ENCODE measurements at regions not wholly inside any gene's neighbourhood (a gene's known extent, or its start where the extent isn't known, plus 50 kb on each side); places are given as distances from the start of the nearest gene placed in this dataset.
"Not testable (repeated sequence)": the region's sequence is repeated elsewhere in the genome, so short reads cannot be mapped to it uniquely, and the experiment has no call there.

GRCh38 chr2:180694445-180695421 is 285.7 kb upstream of the UBE2E3 start:
- DNase-seq = no peak

DNA sequence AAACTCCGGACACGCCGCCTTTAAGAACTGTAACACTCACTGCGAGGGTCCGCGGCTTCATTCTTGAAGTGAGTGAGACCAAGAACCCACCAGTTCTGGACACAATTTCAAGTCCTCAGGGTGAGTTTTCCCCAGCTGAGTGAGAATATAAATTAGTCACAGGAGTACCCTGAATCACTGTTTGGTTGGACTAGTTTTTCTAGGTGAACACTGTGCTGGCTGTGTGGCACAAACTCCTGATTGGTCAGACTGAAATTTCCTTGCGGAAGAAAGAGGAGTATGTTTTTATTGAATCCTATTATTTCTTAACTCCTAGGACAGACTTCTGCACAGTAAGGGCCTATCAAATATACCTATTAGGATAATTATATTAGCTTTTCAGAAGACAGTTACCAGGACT is 288.1 kb upstream of the UBE2E3 start:
- DNase-seq = no peak

DNA sequence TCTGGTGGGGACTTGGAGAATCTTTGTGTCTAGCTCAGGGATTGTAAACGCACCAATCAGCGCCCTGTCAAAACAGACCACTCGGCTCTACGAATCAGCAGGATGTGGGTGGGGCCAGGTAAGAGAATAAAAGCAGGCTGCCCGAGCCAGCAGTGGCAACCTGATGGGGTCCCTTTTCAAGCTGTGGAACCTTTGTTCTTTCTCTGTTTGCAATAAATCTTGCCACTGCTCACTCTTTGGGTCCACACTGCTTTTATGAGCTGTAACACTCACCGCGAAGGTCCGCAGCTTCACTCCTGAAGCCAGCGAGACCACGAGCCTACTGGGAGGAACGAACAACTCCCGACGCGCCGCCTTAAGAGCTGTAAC is 288.6 kb upstream of the UBE2E3 start:
- not testable (repeated sequence) for DNase-seq

DNA sequence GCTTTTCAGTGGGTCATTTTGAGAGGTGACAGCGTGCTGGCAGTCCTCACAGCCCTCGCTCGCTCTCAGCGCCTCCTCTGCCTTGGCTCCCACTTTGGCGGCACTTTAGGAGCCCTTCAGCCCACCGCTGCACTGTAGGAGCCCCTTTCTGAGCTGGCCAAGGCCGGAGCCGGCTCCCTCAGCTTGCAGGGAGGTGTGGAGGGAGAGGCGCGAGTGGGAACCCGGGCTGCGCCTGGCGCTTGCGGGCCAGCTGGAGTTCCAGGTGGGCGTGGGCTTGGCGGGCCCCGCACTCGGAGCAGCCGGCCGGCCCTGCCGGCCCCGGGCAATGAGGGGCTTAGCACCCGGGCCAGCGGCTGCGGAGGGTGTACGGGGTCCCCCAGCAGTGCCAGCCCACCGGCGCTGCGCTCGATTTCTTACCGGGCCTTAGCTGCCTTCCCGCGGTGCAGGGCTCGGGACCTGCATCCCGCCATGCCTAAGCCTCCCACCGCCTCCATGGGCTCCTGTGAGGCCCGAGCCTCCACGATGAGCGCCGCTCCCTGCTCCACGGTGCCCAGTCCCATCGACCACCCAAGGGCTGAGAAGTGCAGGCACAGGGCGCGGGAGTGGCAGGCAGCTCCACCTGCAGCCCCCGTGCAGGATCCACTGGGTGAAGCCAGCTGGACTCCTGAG is 289.1 kb upstream of the UBE2E3 start:
- DNase-seq = not testable (repeated sequence)

DNA sequence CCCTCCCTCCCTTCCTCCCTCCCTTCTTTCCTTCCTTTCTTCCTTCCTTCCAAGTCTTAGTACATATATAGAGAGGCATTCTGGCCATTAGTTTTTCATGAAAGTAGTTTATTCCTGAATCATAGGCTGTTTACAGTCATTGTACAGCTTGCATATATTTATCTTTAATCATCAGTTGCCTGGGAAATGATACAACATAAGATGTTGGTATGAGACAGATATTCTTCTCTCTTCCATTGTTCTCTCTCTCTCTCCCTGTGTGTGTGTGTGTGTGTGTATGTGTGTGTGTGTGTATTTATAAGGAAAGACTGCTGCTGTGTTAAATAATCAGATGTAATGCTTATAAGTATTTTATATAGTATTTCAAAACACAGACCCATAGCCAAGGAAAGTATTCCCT is 289.8 kb upstream of the UBE2E3 start:
- no peak for DNase-seq

DNA sequence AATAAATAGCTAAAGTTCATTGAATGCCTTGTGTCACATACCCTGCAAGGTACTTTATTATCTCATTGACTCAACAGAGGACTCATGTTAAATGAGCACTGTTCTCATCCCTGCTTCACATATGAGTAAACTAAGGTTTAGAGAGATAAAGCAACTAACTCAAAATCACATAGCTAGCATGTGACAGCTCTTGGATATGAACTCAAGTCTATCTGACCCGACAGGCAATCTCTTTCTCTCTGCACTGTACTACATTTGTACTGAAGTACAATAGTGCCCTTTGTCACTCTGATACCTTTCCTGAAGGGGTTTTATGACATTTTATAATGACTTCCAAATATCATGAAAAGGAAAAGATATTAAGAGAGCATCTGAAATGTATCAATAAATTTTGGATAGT is 297.5 kb upstream of the UBE2E3 start:
- no peak for DNase-seq

DNA sequence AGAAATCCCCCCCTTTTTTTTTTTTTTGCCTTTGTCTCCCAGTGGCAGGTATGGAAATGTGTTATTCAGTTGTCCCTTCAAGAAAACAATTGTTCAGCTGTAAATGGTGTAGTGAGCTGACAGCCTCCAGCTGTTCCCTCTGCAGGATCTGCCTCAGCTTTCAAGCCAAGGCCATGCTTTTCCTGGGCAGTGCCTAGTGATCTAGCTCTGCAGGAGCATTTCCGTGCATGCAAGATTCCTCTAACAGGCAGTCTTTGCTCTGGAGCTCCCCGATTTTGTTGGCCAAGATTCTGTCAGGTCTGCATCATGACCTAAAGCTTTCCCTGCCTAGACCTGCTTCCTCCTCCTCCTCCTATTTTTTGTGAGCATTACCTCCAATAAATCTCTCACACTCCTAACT is 300.7 kb upstream of the UBE2E3 start:
- DNase-seq = no peak

GRCh38 chr2:180678625-180678972 is 301.8 kb upstream of the UBE2E3 start:
- no peak for DNase-seq

DNA sequence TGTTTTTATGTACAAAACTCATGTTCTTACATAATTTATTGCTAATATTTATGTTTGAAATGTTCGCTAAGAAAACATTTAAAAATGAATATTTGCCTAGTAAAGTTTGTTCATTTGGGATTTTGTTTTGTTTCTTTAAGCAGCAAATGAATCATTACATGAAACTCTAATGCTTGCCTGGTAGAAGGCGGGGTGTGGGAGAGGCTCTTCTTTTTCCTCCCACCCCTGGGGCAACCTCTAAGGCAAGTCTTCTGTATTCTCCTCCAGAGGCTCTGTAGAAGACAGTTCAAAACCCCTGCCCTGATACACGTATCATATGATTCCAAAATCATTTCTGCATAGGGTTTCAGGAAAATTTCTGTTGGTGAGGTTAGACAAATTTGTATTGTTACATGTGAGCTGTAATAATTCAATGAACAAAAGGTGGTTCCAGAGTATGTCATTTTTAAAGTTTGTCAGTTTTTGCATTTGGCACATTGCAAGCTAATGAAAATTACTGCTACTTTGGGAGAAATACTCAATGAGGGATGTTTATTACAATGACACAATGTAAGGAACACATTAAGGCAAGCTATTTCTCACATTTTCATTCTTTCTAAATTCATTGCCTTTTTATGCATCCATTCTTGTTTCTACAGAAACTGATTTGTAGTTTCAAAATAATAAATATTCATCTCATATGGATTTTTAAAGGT is 302.3 kb upstream of the UBE2E3 start:
- no peak for DNase-seq

GRCh38 chr2:180677200-180677599 is 303.2 kb upstream of the UBE2E3 start:
- DNase-seq = no peak

- DNase-seq = no peak
Observed at GRCh38 chr2:180676520-180677025, 303.8 kb upstream of the UBE2E3 start.

GRCh38 chr2:180675170-180675569 is 305.2 kb upstream of the UBE2E3 start:
- DNase-seq = no peak

GRCh38 chr2:180672377-180672776 is 308.0 kb upstream of the UBE2E3 start:
- no peak for DNase-seq

DNA sequence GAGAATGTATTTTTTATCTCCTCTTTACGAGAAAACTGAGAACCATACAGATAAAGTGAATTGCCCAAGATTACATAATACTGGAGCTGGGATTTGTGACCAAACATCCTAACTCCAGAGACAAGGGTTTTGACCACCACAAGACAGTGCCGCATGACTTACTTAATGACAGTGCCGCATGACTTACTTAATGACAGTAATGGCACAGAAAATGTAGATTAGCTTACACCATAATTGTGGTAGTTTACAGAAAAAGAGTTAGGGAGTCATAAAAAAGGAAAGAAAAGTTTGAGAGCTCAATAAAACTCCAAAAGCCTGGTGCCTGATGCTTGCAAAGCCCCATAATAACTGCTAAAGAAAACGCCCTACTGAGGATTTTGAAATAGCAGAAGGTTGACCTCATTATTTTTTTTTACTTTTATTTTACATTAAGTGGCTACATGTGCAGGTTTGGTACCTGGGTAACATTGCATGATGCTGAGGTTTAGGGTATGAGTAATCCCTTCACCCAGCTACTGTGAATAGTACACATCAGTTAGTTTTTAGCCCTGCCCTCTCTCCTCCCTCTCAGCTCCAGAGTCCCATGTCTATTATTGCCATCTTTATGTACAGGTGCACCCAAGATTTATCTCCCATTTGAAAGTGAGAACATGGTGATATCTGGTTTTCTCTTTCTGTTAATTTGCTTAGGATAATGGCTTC is 310.0 kb upstream of the UBE2E3 start:
- no peak for DNase-seq

- no peak for DNase-seq
Observed at GRCh38 chr2:180669016-180669415, 311.4 kb upstream of the UBE2E3 start.

- DNase-seq = no peak
Observed at GRCh38 chr2:180664507-180664906, 315.9 kb upstream of the UBE2E3 start.

- no peak for DNase-seq
Observed at GRCh38 chr2:180662941-180663471, 317.4 kb upstream of the UBE2E3 start.

- DNase-seq = no peak
Observed at GRCh38 chr2:180662521-180662920, 317.9 kb upstream of the UBE2E3 start.

GRCh38 chr2:180661686-180662030 is 318.7 kb upstream of the UBE2E3 start:
- DNase-seq = no peak

DNA sequence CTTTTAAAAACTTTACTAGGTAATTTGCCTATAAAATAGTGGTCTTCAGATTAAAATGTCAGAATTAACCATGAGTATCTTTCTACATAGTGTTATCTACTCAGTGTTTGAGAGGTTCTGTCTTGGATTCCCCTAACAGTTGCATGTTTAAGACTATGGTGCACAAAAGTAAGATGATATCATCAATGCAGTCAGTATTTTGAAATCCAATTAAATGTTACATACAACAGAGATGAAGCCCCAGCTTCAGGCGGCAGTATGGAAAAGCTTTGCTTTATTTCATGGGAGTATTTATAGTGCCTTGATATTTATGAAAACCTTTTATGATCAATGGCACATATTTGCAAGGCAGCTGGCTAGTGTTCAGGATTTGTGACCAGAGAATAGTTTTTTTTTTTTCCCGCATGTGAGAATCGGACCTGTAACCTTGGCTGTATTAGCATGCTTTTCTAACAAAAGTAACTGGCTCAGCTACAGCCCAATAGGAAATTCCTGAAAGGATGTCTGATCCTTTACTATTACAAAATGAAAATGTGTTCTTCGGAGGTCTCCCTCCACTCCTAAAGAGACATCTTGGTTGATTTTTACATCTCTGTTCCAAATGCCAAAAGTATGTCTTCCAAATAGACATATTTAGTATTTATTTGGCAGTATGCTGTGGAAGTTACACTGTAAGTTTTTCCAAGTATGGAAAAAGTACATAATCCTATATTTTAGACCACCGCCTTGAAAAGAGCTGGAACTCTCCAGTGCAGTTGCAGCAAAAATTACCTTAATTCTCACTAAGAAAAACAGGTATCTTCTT is 319.3 kb upstream of the UBE2E3 start:
- no peak for DNase-seq

- no peak for DNase-seq
Observed at GRCh38 chr2:180660207-180660606, 320.2 kb upstream of the UBE2E3 start.

DNA sequence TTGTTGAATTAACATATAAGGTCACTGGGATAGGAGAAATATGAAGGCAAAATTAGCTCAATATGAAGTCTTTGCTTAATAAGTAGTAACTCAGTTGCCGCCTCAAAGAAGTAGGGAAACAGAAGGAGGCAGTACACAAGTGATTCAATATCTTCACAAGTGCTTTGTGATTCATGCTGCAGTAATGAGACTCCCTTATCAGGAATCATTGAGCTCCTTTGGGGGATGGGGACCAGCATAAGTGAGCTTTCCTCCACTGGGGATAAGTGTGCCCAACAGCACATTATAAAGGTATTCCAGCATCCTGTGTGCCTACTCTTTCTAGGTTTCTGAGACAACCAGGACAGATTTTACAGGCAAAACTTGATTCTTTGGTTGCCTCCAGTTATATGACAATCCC is 323.4 kb upstream of the UBE2E3 start:
- no peak for DNase-seq

Measured in NCI-H1092 (cell line).